CD4-positive, alpha-beta T cell (primary cell): ENCODE measurements at regions not wholly inside any gene's neighbourhood (a gene's known extent, or its start where the extent isn't known, plus 50 kb on each side); places are given as distances from the start of the nearest gene placed in this dataset.

Source experiments
- ATAC-seq: fragments of 200-7000 bp; cut with Tn5 transposase; one replicate; pipeline ENCODE4 v1.10.0; 2022; ENCODE audit warnings: mild to moderate bottlenecking; ENCODE audit not compliant: poor library complexity
- CTCF ChIA-PET: fragments of 350-600 bp; sonication (Branson Sonifier 250); formaldehyde crosslinking; loops from one replicate; lab custom pipeline; 2021; ENCODE audit warnings: antibody characterized with exemption, inconsistent platforms; lab: Charles Lee
- POLR2A ChIA-PET: fragments of 350-600 bp; sonication (Branson Sonifier 250); formaldehyde crosslinking; loops from one replicate; lab custom pipeline; 2021; ENCODE audit warnings: antibody characterized with exemption, inconsistent platforms; lab: Charles Lee
- DNase-seq, 14 experiments: peaks; one replicate each; pipeline ENCODE4 v3.0.0-alpha.2; 2013 to 2020; ENCODE audit warnings: mixed read lengths in 2 of 14
- H3K27ac ChIP-seq, 2 donors: one replicate each; pipeline versions ENCODE4 v1.5.1 to v1.7.0; 2013; ENCODE audit warnings: low read length in 2 of 2, low read depth in 1 of 2, mild to moderate bottlenecking in 1 of 2
- H3K27me3 ChIP-seq, 2 experiments: 1 replicate in 1 of 2; 2 replicates in 1 of 2; pipeline versions ENCODE4 v1.6.1 to v1.7.0; 2013; ENCODE audit warnings: low read length in 2 of 2, control low read depth in 1 of 2, mild to moderate bottlenecking in 1 of 2, moderate library complexity in 1 of 2; ENCODE audit not compliant: insufficient read depth in 2 of 2, control insufficient read depth in 1 of 2
- H3K36me3 ChIP-seq: one replicate; pipeline ENCODE4 v1.6.1; 2013; ENCODE audit warnings: low read length, control low read depth; ENCODE audit not compliant: insufficient read depth
- H3K4me1 ChIP-seq: one replicate; pipeline ENCODE4 v1.6.1; 2013; ENCODE audit warnings: low read length, control low read depth; ENCODE audit not compliant: insufficient read depth
- H3K4me3 ChIP-seq: one replicate; pipeline ENCODE4 v1.5.1; 2013; ENCODE audit warnings: mild to moderate bottlenecking, low read length, moderate library complexity
- H3K9me3 ChIP-seq, 2 experiments: 1 replicate in 1 of 2; 2 replicates in 1 of 2; pipeline versions ENCODE4 v1.6.1 to v1.7.0; 2013; ENCODE audit warnings: low read length in 2 of 2, mild to moderate bottlenecking in 2 of 2, control low read depth in 1 of 2, moderate library complexity in 1 of 2; ENCODE audit not compliant: control insufficient read depth in 1 of 2, insufficient read depth in 1 of 2
- H3K27ac Mint-ChIP-seq: one replicate; pipeline ENCODE4 v1.8.0; 2020; ENCODE audit warnings: mixed read lengths
- H3K27me3 Mint-ChIP-seq: one replicate; pipeline ENCODE4 v1.8.0; 2021; ENCODE audit warnings: mixed read lengths
- H3K36me3 Mint-ChIP-seq: one replicate; pipeline ENCODE4 v1.8.0; 2021; ENCODE audit warnings: low read depth, mixed read lengths
- H3K4me1 Mint-ChIP-seq: one replicate; pipeline ENCODE4 v1.8.0; 2021; ENCODE audit warnings: low read depth, mixed read lengths
- H3K4me3 Mint-ChIP-seq: one replicate; pipeline ENCODE4 v1.8.0; 2020; ENCODE audit warnings: mild to moderate bottlenecking, mixed read lengths
- H3K9me3 Mint-ChIP-seq: one replicate; pipeline ENCODE4 v1.8.0; 2020; ENCODE audit warnings: mixed read lengths
- intact Hi-C, 2 experiments: fragments of 100-400 bp; cut with DNase I in 1 of 2; cut with micrococcal nuclease in 1 of 2; formaldehyde crosslinking; loops; one replicate each; pipeline versions ENCODE4 v1.15.1 to v1.9.0; 2023 to 2025; cut with DNase I, micrococcal nuclease
- TF ChIP-seq, protein P1 (sequence below): fragments of 200-600 bp; IDR thresholded peaks from one replicate; pipeline ENCODE4 v1.8.0; 2022; ENCODE audit warnings: antibody characterized with exemption, mild to moderate bottlenecking

- no peaks in the 10 kb centered on the region for H3K4me1 ChIP-seq
- no peak overlapping the region for H3K27ac ChIP-seq
- no peak for ATAC-seq
- no peaks in the 10 kb centered on the region for H3K36me3 Mint-ChIP-seq
- H3K4me1 Mint-ChIP-seq, result no peaks in the 10 kb centered on the region
- POLR2A ChIA-PET, result interaction anchor here (0.6 kb wide), 1 partner anchor 85 kb away, joined by 5 read pairs; no protein-coding TSS in a partner anchor
- TF ChIP-seq, protein P1, sequence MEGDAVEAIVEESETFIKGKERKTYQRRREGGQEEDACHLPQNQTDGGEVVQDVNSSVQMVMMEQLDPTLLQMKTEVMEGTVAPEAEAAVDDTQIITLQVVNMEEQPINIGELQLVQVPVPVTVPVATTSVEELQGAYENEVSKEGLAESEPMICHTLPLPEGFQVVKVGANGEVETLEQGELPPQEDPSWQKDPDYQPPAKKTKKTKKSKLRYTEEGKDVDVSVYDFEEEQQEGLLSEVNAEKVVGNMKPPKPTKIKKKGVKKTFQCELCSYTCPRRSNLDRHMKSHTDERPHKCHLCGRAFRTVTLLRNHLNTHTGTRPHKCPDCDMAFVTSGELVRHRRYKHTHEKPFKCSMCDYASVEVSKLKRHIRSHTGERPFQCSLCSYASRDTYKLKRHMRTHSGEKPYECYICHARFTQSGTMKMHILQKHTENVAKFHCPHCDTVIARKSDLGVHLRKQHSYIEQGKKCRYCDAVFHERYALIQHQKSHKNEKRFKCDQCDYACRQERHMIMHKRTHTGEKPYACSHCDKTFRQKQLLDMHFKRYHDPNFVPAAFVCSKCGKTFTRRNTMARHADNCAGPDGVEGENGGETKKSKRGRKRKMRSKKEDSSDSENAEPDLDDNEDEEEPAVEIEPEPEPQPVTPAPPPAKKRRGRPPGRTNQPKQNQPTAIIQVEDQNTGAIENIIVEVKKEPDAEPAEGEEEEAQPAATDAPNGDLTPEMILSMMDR, result no peak
- H3K27ac Mint-ChIP-seq, result no peak overlapping the region
- no peaks in the 10 kb centered on the region for H3K9me3 ChIP-seq
- H3K4me3 Mint-ChIP-seq, result no peak overlapping the region
- no peak overlapping the region for H3K4me3 ChIP-seq
- CTCF ChIA-PET, result no interaction called here
- no peaks in the 10 kb centered on the region for H3K27me3 ChIP-seq
- no peaks in the 10 kb centered on the region for H3K27me3 Mint-ChIP-seq
- intact Hi-C loops, result no loop called here
- no peaks in the 10 kb centered on the region for H3K9me3 Mint-ChIP-seq
- DNase-seq, result no peak
- H3K36me3 ChIP-seq, result no peaks in the 10 kb centered on the region
These were observed 78.4 kb upstream of the S1PR1 start for GRCh38 chr1:101158424-101158823.

- Histone ChIP-seq H3K4me3 (no peak overlapping the region), H3K36me3 (no peaks in the 10 kb centered on the region)
- CTCF ChIA-PET, result no interaction called here
These were observed 82.3 kb upstream of the S1PR1 start for GRCh38 chr1:101154547-101154946.

GRCh38 chr1:101153692-101154091, 83.1 kb upstream of the S1PR1 start:
- CTCF ChIA-PET, result interaction anchor here (0.9 kb wide), 1 partner anchor 135 kb away, joined by 4 read pairs; no protein-coding TSS in a partner anchor
- Mint-ChIP-seq H3K9me3 (no peaks in the 10 kb centered on the region), H3K27ac (no peak overlapping the region), H3K4me3 (no peak overlapping the region), H3K4me1 (peaks cover 16% of the 10 kb centered on the region), H3K36me3 (no peaks in the 10 kb centered on the region), H3K27me3 (no peaks in the 10 kb centered on the region)
- Histone ChIP-seq H3K4me3 (no peak overlapping the region), H3K36me3 (no peaks in the 10 kb centered on the region), H3K9me3 (no peaks in the 10 kb centered on the region), H3K27ac (no peak overlapping the region), H3K27me3 (no peaks in the 10 kb centered on the region), H3K4me1 (no peaks in the 10 kb centered on the region)
- intact Hi-C loops, result no loop called here
- DNase-seq (no peak), ATAC-seq (no peak)
- POLR2A ChIA-PET, result no interaction called here
- TF ChIP-seq, protein P1, result no peak

More at GRCh38 chr1:101154547-101154946, 82.3 kb upstream of the S1PR1 start:
- no peaks in the 10 kb centered on the region for H3K4me1 ChIP-seq
- DNase-seq (no peak), ATAC-seq (no peak)
- TF ChIP-seq, protein P1, result no peak
- no peaks in the 10 kb centered on the region for H3K27me3 ChIP-seq
- no peaks in the 10 kb centered on the region for H3K9me3 ChIP-seq
- Mint-ChIP-seq H3K36me3 (no peaks in the 10 kb centered on the region), H3K4me3 (no peak overlapping the region), H3K27me3 (no peaks in the 10 kb centered on the region), H3K9me3 (no peaks in the 10 kb centered on the region), H3K4me1 (peaks cover 12% of the 10 kb centered on the region), H3K27ac (no peak overlapping the region)
- no peak overlapping the region for H3K27ac ChIP-seq
- POLR2A ChIA-PET, result no interaction called here
- intact Hi-C loops, result no loop called here
